NCI-H146 treated with DMSO at 0.1 percent for 48 hours (cell line): ENCODE measurements at regions not wholly inside any gene's neighbourhood (a gene's known extent, or its start where the extent isn't known, plus 50 kb on each side); places are given as distances from the start of the nearest gene placed in this dataset.
"Not testable (repeated sequence)": the region's sequence is repeated elsewhere in the genome, so short reads cannot be mapped to it uniquely, and the experiment has no call there.

Source experiments
- DNase-seq: peaks from one replicate; lab custom pipeline; 2025; ENCODE audit not compliant: unreplicated experiment; lab: John Stamatoyannopoulos, UW

DNA sequence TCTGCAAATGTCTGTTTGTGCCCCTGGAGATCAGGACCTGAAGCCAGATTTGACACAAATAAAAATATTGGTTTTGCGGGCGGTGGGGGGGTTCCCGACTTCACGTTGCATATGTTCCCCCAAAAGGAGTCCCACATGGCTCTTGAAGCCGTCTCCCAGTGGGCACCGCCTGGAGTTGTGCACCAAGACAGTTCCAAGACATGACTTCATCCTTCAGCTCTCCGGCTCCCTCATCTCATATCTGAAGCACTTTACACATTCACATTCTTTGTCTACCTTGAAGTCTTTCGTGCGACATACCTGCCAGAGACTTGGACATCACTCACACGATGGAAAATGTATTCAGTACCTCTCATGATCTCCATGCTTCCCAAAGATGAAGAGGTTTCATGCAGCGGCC is 362.8 kb upstream of the FOXK1 start:
- DNase-seq: no peak

DNA sequence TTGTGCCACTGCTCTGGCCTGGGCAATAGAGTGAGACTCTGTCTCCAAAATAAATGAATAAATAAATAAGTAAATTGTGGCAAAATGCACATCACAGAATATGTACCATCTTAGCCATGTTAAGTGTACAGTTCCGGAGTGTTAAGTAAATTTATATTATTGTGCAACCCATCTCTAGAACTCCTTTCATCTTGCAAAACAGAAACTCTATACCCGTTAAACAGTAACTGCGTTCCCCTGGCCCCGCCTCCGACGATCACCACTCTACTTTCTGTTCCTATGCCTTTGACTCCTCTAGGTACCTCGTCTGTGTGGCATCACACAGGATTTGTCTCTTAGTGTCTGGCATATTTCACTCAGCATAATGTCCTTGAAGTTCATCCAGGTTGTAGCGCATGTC is 356.4 kb upstream of the FOXK1 start:
- no peak for DNase-seq

DNA sequence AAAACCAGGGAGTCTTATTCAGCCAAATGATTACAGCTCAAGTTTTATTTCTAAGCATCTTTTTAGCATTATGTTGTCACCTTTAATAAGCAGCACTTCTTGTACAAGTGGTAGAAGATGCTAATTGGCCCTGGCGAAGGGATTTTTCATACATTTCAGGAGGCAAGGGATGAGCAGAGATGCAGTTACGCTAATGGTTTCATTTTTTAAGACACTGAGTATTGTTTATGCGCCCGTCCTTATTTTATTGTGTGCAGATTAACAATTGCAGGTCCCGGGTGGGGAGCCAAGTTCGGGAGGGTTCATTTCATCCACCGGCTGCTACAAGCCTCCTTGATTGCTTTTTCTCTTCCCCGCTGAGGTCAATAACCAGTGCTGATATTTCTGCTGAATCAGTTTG is 350.4 kb upstream of the FOXK1 start:
- DNase-seq: no peak

DNA sequence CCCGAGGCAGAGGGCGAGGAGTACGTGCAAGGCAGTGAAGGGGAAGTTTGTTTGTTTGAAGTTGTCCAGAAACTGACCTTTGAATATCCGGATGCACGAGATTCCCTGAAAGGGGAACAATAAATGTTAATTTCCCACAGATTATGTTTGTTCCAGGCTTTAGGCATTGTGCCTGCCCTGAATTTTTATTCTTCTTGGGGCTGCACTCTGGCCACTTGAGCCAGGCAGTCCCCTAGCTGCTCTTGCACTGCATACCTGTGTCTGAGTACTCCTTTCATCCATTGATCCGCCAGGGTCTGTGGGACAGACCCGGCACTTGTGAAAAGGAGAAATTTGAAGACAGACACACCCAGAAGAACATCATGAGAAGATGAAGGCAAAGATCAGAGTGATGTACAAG is 343.5 kb upstream of the FOXK1 start:
- no peak for DNase-seq

DNA sequence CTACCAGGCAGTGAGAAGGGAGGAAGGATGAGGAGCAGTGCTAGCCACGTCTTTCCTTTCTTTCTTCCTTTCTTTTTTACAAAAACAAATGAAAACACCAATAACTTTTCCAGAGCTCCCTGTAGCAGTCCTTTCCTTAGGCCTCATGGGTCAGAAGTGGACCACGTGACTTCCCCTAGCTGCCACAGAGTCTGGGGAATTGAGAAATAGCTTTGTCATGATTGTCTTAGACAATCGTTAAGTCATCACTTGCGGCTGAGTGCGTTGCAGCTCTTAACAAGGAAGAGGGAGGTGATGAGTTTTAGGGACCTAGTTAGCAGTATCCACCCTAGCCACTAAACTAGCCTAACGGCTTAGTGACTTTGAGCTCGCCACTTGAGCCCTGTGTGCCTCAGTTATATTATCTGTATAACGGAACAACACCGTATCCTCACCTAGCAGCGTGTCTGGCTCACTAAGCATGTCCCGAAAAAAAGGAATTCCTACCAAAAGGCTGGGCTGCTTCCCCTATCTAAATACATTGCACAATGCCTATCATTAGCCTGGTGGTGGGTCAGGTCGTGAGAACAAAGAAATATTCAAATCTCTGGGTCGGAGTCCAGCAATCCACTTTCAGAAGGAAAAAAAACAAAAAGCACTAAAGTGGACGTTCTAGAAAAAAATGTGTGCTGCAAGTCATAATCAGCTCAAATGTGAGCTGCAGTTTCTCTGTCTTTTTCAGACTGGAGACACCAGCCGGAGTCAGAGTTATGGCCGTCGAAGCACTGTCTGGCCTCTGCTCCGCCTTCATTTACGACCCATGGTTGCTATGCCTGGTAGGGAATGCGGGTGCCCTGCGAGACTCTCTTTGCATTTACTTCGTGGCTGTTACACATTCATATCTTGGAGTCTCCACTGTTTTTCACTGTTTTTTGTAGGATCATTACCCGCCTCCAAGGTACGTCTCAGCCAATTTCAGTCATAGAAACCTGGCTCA is 338.5 kb upstream of the FOXK1 start:
- no peak for DNase-seq

DNA sequence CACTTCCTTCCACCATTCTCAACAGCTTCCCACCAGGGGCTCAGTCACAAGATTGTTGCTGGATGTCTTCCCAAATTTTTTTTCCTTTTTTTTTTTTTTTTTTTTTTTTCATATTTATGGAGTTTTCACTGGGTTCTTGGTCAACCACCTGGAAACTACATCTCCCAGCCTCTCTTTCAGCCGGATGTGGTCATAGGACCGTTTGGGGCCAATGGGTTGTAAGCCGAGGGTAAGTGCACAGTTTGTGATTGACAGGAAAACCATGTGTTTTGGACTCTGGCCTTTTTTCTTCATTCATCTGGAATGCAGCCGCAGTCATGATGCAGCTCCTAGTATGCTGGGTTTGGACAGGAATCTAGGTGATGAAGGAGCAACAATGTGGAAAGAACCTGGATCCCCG is 337.1 kb upstream of the FOXK1 start:
- DNase-seq: no peak

DNA sequence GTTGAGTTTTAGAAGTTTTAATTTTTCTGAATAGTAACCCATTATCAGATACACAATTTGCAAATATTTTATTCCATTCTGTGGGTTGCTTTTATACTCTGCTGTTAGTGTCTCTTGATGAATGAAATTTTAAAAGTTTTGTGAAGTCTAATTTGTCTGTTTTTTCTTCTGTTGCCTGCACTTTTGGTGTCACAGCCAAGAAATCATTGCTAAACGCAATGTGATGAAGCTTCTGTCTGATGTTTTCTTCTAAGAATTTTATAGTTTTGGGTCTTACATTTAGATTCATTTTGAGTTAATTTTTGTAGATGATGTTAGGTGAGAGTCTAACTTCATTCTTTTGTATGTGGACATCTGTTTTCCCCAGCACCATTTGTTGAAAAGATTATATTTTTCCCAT is 330.0 kb upstream of the FOXK1 start:
- DNase-seq: no peak

DNA sequence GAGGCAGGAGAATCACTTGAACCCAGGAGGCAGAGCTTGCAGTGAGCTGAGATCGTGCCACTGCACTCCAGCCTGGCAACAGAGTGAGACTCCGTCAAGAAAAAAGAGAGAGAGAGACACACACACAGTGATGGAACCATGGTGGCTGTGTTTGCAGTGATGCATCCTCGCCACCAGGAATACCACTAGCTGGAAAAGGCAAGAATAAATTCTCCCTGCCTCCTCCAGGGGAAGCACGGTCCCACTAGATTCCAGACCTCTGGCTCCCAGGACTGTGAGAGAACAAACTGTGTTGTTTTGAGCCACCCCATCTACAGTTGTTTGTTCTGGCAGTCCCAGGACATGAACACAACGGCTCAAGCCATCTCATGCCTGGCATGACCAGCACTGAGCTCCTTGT is 320.3 kb upstream of the FOXK1 start:
- DNase-seq: no peak

DNA sequence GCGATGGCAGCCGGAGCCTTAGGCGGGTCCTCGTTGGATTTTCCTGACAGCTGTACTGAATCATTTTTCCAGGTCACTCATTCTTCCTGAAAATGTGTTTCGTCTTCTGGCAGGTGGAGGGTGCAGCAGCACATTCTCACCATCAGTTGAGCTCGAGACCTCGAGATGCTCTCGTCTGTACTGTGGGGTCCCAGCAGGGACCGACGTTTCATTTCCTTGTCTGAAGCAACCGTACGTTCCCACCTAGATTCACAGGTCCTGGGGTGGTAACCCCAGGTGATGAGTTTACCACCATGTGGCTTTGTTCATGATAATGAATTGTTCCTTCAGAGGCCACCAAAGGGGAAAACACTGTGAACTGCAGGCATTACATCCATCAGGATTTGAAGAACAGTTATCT is 298.5 kb upstream of the FOXK1 start:
- no peak for DNase-seq

DNA sequence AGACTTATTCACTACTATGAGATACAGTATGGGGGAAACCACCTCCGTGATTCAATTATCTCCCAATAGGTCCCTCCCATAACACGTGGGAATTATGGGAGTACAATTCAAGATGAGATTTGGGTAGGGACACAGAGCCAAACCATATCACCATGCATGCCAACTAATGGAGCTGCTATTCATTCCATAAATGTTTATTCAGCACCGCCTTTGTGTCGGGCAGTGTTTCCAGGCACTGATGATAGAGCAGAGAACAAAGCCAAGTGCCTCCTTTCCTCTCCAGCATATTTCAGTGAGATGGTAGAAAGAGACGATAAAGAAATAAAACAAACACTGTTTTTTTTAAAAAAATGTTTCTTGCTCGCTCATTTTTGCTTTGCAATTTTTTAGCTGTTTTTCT is 295.9 kb upstream of the FOXK1 start:
- DNase-seq: no peak

DNA sequence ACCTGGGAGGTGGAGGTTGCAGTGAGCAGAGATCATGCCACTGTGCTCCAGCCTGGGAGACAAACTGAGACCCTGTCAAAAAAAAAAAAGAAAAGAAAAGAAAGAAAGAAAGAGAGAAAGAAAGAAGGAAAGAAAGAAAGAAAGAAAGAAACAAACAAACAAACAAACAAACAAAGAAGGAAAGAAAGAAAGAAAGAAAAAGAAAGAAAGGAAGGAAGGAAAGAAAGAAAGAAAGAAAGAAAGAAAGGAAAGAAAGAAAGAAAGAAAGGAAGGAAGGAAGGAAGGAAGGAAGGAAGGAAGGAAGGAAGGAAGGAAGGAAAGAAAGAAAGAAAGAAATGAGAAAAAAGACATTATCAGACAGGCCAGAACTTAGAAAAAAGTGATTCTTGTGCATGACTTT is 291.0 kb upstream of the FOXK1 start:
- DNase-seq: not testable (repeated sequence)

DNA sequence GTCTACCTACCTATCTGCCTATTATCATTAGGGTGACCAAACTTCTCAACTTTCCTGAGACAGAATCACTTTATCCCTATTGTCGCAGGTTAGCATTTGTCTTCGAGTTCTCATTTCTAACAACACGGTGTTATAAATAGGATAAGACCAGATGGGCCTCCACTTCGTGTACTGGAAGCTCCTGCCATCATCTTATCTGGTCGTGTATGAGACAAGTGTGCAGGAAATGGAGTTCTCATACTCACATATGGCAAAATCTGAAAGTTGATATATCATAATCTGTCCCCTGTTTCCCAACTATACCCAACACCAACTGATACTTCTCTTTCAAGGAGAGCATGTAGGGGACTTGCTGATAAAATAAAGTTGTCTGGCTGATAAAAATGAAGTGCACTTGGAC is 287.4 kb upstream of the FOXK1 start:
- no peak for DNase-seq

DNA sequence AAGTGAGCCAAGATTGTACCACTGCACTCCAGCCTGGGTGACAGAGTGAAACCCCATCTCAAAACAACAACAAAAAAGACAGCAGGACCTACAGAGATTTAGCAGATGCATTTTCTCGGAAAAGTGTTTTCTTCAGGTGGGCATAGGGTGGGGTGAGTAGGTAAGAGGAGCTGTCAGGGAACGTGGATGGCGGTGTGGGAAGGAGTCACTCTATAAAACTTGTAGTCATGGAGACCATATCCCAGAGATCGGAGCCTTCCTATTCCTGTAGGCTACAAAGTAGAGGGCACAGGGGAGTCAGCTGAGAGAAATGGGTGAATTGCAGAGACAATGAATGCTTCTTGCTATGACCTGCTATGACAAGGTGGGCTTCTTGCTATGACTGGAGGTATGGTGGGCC is 283.0 kb upstream of the FOXK1 start:
- DNase-seq: no peak

DNA sequence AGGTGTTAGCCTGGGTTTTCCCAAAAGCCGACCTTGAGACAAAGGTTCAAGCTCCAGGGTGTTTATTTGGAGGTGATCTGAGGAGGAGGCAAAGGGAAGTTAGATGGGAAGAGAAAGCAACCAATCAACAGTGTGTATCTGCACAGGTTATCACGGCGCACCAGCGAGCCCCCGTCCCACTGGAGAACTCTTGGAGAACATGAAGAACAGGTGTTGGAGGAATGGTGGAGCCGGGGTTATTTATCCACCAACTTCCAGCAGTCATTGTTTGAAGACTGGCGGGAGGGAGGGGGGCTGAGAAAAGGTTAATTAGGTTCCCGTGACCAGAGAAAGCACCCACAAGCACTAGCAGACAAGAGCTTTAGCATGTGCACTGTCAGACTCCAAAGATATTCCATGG is 282.5 kb upstream of the FOXK1 start:
- DNase-seq: no peak

DNA sequence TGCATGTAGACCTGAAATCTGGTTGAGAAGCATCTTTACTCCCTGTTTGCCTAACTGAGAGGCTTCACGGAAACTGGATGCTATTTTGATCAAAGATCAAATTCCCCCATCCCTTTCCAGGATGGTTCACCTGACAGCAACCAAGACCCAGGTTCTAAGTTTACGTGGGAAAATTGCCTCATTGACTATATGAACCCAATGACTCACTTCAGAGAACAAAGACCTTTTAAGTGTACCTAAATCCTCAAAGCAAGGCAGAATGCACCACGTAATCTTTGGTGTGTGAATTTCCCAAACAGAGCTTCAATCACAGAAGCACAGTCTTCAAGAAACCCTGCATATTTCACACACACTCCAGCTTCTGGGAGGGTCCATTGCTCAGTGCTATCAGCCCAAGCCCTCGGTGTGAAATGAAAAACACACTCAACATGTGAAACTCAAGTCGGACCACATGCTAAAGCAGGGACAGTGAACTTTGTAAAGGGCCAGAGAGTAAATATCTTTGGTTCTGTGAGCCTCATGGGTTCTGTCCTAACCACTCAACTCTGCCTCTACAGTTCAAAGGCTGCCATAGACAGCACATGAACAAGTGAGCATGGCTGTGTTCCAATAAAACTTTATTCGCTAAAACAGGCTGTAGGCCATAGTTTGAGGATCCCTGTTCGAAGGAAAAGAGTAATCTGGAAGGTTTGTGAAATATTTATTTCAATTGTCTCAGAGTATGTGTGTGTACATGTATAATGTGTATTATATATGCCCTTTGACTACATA is 275.6 kb upstream of the FOXK1 start:
- DNase-seq: no peak

DNA sequence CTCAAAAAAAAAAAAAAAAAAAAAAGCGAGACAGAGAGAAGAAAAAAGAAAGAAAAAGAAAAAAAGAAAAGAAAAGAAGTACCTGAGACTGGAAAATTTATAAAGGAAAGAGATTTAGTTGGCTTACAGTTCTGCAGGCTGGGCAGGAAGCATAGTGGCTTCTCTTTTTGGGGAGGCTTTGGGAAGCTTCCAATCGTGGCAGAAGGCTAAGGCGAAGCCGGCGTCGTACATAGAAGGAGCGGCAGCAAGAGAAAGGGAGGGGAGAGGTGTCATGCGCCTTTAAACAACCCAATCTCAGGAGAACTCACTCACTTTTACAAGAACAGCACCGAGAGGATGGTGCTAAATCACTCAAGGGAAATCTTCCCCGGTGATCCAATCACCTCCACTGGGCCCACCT is 272.1 kb upstream of the FOXK1 start:
- DNase-seq: no peak

DNA sequence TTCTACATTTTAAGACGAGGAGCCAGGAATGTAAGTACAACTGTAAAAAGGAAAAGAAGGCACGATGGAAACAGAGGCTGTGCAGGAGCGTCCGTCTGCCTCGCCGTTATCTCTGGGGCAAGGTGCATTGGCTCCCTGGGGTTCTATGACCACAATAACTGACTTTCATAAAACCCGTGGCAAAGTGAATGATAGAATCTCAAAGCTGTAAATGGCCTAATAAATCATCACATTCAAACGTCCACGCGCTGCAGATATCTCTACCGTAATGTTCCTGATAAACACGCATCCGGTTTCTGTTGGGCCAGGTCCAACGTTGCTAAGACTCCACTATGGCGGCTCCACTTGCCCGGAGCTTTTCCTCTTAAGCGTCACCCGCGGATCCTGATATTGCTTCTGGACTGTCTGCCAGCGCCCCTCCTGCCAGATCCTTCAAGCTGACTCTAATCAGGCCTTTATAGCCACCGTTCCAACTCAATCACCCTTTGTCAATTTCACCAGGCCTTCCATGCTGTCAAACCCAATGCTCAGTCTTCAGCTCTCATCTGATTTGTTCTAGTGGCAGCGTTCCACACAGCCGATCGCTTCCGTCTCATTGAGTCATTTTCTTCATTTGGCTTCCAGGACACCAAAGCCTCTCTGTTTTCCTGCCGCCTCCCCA is 265.6 kb upstream of the FOXK1 start:
- peak; percentile 50 for DNase-seq

DNA sequence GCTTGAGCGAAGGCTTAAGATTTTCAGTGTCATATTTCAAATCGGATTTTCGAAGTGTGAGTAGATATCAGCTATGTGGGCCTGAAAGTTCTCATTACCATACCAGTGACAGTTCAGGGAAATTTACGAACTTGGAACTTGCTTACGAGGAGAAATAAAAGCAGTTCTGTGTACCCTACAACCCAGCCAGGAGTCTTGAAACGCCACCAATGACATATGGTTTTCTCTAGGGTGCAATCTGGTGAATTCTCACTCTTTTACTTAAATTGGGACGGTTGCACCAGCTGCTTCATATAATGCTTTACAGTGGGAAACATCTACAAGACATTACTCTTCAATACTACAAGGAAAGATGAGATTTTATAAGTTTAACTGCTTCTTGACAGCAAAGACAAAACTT is 253.6 kb upstream of the FOXK1 start:
- no peak for DNase-seq

DNA sequence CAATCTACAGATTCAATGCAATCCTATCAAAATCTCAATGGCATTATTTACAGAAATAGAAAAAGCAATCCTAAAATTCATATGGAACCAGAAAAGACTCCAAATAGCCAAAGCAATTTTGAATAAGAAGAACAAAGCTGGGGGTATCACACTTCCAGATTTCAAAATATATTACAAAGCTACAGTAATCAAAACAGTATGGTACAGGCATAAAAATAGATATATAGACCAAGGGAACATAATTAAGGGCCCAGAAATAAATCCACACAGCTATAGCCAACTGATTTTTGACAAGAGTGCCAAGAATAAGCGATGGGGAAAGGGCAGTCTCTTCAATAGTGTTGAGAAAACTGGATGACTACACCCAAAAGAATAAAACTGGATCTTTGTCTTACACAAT is 251.9 kb upstream of the FOXK1 start:
- DNase-seq: no peak

DNA sequence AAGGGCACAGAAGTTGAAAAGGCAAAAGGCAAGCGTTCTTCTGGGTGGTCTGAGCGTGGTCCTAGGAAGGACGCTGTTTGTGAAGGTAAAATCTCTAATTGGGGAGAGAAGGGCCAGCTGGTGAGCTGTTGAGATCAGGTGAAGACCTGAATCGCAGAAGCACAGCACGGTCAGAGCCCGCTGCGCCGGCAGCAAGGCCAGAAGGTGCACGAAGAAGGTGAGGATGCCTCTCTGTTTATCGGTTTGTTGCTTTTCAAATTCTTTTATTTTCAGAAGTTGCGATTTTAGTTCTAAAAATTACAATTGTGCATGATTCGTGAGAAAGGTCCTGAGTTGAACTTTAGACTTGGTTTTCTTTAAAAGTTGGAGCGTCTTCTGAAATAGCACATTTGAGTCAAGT is 247.8 kb upstream of the FOXK1 start:
- no peak for DNase-seq

DNA sequence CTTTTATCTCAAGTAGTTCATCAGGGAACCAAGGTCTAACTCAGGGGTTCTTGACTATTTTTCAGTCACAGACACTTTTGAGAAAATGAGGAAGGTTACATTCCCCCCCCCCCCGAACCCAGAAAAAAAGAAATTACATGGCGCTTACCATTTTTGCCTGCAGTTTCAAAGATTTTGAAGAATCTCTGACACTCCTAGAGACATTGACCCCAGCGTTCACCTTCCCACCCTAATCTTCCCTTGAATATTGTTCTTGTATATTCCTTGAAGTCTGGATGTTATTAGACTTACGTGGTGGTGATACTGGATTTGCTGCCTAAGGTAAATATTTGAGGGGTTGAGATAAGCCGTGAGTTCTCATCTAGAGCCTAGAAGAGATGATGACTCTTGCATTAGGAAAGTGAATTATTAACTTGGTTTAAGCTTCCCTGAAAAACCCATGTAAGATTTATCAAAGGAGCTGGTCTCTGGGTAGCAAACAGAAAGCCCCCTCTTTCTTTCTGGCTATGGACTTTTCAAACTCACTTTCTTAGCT is 245.7 kb upstream of the FOXK1 start:
- no peak for DNase-seq

DNA sequence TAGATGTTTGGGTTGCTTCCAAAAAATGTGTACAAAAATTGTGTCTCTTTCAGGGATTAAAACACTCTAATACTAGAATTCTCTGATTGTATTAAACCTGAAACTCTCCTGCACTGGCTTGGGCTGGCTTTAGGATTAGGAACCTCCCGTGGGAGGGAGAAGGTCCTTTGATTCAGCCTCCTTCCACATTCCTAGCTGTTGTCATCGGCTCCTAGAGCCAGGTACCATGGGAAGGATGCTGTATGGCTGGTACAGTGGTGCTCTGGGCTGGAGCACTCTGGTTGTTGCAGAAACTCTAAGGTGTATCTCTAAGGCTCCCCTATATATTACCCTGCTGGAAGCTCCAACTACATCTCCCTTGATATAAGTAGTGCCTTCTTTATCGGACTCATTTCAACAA is 245.2 kb upstream of the FOXK1 start:
- no peak for DNase-seq
